Fibroblast of lung (primary cell): ENCODE measurements at regions not wholly inside any gene's neighbourhood (a gene's known extent, or its start where the extent isn't known, plus 50 kb on each side); places are given as distances from the start of the nearest gene placed in this dataset.
A peak's percentile ranks its signal among the peaks of the same experiment; 100 is the strongest.

ENCODE experiments used
- DNase-seq, 2 donors: peaks; one replicate each; pipeline versions ENCODE4 v3.0.0 to v3.0.0-alpha.2; 2010; ENCODE audit warnings: low read depth in 2 of 2
- H2AFZ ChIP-seq: 2 replicates; pipeline ENCODE4 v1.5.1; 2012; ENCODE audit warnings: low read length, control low read depth, inconsistent platforms
- H3K27ac ChIP-seq: 2 replicates; pipeline ENCODE4 v1.5.1; 2011; ENCODE audit warnings: low read length, control low read depth; ENCODE audit not compliant: insufficient read depth
- H3K27me3 ChIP-seq: 2 replicates; pipeline ENCODE4 v1.5.1; 2011; ENCODE audit warnings: mild to moderate bottlenecking, low read length; ENCODE audit not compliant: control insufficient read depth, insufficient read depth
- H3K36me3 ChIP-seq: 2 replicates; pipeline ENCODE4 v1.5.1; 2011; ENCODE audit warnings: low read length; ENCODE audit not compliant: control insufficient read depth, insufficient read depth
- H3K4me1 ChIP-seq: 2 replicates; pipeline ENCODE4 v1.5.1; 2011; ENCODE audit warnings: low read length; ENCODE audit not compliant: control insufficient read depth, insufficient read depth; ENCODE audit errors: extremely low read depth
- H3K4me2 ChIP-seq: 2 replicates; pipeline ENCODE4 v1.5.1; 2011; ENCODE audit warnings: low read length, control low read depth; ENCODE audit not compliant: insufficient read depth; ENCODE audit errors: extremely low read depth
- H3K4me3 ChIP-seq, 4 experiments: fragments of 200-600 bp in 1 of 4; sonication (generic) in 1 of 4; replicated peaks in 1 of 4; 2 replicates each; pipeline ENCODE4 v1.5.1; 2011 to 2016; ENCODE audit warnings: low read length in 4 of 4, low read depth in 3 of 4, mild to moderate bottlenecking in 3 of 4, control low read depth in 2 of 4, inconsistent platforms in 1 of 4, mixed read lengths in 1 of 4; ENCODE audit not compliant: insufficient read depth in 1 of 4; ENCODE audit errors: control extremely low read depth in 1 of 4
- H3K79me2 ChIP-seq: 2 replicates; pipeline ENCODE4 v1.5.1; 2012; ENCODE audit warnings: mild to moderate bottlenecking, low read length, inconsistent platforms; ENCODE audit not compliant: control insufficient read depth, insufficient read depth
- H3K9ac ChIP-seq: 2 replicates; pipeline ENCODE4 v1.5.1; 2011; ENCODE audit warnings: mild to moderate bottlenecking, low read length, control low read depth; ENCODE audit not compliant: insufficient read depth
- H3K9me3 ChIP-seq: 2 replicates; pipeline ENCODE4 v1.5.1; 2012; ENCODE audit warnings: low read depth, low read length; ENCODE audit not compliant: control insufficient read depth, insufficient read depth
- H4K20me1 ChIP-seq: 2 replicates; pipeline ENCODE4 v1.5.1; 2011; ENCODE audit warnings: low read length; ENCODE audit not compliant: control insufficient read depth, insufficient read depth; ENCODE audit errors: extremely low read depth
- EZH2 ChIP-seq: IDR thresholded peaks from 2 replicates; pipeline ENCODE4 v1.5.1; 2012; ENCODE audit warnings: low read length, control low read depth, mild to moderate bottlenecking; ENCODE audit errors: missing control alignments
- TF ChIP-seq, protein P1 (sequence below), 2 donors: IDR thresholded peaks in 1 of 2; conservative IDR thresholded peaks in 1 of 2; 1 replicate in 1 of 2; 2 replicates in 1 of 2; pipeline ENCODE4 v1.5.1; 2011 to 2012; ENCODE audit warnings: low read length in 2 of 2, control low read depth in 1 of 2, inconsistent platforms in 1 of 2, low read depth in 1 of 2, mild to moderate bottlenecking in 1 of 2

DNA sequence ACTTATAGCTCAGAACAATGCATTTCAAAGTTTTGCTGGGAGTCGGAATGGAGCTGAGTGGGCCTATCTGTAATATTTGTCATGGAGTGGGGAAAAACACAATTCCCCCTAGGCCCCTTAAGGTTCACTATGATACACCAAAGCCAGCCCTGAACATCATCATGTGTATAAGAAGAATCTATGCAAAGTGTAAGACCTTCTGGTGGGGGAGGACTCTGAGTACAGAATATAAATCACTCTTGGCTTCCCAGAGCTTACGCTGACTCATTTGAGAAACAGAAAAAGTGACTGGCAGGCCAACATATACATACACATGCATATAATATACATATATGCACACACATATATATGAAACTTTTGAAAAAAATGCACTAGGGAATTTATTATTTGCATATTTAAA is 54.1 kb upstream of the UBR2 start:
- no peak overlapping the region for H3K4me2 ChIP-seq
- TF ChIP-seq EZH2 = no peak
- TF ChIP-seq, protein P1, sequence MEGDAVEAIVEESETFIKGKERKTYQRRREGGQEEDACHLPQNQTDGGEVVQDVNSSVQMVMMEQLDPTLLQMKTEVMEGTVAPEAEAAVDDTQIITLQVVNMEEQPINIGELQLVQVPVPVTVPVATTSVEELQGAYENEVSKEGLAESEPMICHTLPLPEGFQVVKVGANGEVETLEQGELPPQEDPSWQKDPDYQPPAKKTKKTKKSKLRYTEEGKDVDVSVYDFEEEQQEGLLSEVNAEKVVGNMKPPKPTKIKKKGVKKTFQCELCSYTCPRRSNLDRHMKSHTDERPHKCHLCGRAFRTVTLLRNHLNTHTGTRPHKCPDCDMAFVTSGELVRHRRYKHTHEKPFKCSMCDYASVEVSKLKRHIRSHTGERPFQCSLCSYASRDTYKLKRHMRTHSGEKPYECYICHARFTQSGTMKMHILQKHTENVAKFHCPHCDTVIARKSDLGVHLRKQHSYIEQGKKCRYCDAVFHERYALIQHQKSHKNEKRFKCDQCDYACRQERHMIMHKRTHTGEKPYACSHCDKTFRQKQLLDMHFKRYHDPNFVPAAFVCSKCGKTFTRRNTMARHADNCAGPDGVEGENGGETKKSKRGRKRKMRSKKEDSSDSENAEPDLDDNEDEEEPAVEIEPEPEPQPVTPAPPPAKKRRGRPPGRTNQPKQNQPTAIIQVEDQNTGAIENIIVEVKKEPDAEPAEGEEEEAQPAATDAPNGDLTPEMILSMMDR (conservative IDR thresholded peaks at IDR 0.05 in 1 of 2, IDR thresholded peaks at IDR 0.05 in 1 of 2; ENCODE audit: low read depth in 1 of 2, low read length in 2 of 2) = no peak

DNA sequence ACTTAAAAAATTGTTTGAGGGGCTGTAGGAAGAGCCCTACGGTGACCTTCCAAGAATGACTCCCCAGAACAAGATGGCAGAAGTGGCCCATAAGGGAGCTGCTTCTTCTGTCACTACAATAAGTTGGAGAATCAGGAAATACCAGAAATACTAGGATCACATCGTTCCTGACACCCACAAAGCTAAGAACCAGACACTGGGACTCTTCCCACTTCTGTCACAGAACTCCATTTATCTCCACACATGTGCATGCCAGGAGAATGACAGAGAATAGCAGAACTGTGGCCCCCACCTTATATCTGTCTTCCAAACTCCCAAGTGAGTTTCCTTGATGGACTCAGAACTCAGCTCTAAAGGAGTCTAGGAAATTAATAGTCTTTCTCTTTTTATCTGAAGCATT is 54.6 kb upstream of the UBR2 start:
- H3K36me3 ChIP-seq = no peaks in the 10 kb centered on the region
- H3K4me3 ChIP-seq = no peak overlapping the region
- H3K27ac ChIP-seq = no peak overlapping the region
- H3K4me1 ChIP-seq = peaks cover 2% of the 10 kb centered on the region
- no peak overlapping the region for H3K4me2 ChIP-seq
- no peak for TF ChIP-seq EZH2
- TF ChIP-seq, protein P1 (conservative IDR thresholded peaks at IDR 0.05 in 1 of 2, IDR thresholded peaks at IDR 0.05 in 1 of 2; ENCODE audit: low read depth in 1 of 2, low read length in 2 of 2) = no peak
- no peaks in the 10 kb centered on the region for H3K9me3 ChIP-seq
- H2AFZ ChIP-seq = no peak overlapping the region
- DNase-seq = no peak
- no peak overlapping the region for H3K9ac ChIP-seq
- H3K27me3 ChIP-seq = no peaks in the 10 kb centered on the region
- H3K79me2 ChIP-seq = no peaks in the 10 kb centered on the region
- no peaks in the 10 kb centered on the region for H4K20me1 ChIP-seq

More for the DNA sequence above, 54.1 kb upstream of the UBR2 start:
- H3K79me2 ChIP-seq = no peaks in the 10 kb centered on the region
- H3K9me3 ChIP-seq = no peaks in the 10 kb centered on the region
- no peak overlapping the region for H3K9ac ChIP-seq
- H2AFZ ChIP-seq = no peak overlapping the region
- H3K4me3 ChIP-seq = no peak overlapping the region
- peaks cover 2% of the 10 kb centered on the region for H3K4me1 ChIP-seq
- DNase-seq = no peak
- H3K36me3 ChIP-seq = no peaks in the 10 kb centered on the region
- no peaks in the 10 kb centered on the region for H3K27me3 ChIP-seq
- no peaks in the 10 kb centered on the region for H4K20me1 ChIP-seq
- H3K27ac ChIP-seq = no peak overlapping the region

DNA sequence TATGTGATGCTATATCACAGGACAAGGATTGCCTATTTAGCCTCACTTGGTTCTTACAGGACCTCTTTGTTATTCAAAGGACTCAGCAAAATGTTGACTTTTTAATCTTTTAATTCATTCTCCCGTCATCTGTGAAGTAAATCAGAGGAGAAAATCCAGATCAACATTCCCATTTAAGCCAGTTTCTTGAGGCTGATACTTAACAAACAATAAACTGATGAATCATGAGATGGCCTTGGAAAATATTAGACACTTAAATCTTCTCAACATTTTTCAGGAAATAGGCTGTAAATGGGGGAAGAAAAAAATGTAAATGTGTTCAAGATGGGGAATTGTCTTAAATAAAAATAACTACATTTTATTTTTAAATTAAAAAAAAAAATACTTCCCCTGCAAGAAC is 55.9 kb upstream of the UBR2 start:
- H3K9me3 ChIP-seq = no peaks in the 10 kb centered on the region
- peak in 1 of 2 donors; percentile 17 for DNase-seq
- no peaks in the 10 kb centered on the region for H3K79me2 ChIP-seq
- H3K9ac ChIP-seq = no peak overlapping the region
- TF ChIP-seq, protein P1 (conservative IDR thresholded peaks at IDR 0.05 in 1 of 2, IDR thresholded peaks at IDR 0.05 in 1 of 2; ENCODE audit: low read depth in 1 of 2, low read length in 2 of 2) = no peak
- TF ChIP-seq EZH2 = no peak
- H3K27me3 ChIP-seq = no peaks in the 10 kb centered on the region
- H3K4me3 ChIP-seq = no peak overlapping the region
- H4K20me1 ChIP-seq = no peaks in the 10 kb centered on the region
- no peak overlapping the region for H3K4me2 ChIP-seq
- H3K36me3 ChIP-seq = no peaks in the 10 kb centered on the region
- H3K4me1 ChIP-seq = peaks cover 2% of the 10 kb centered on the region
- H3K27ac ChIP-seq = no peak overlapping the region
- H2AFZ ChIP-seq = no peak overlapping the region
